Activated naive CD8-positive, alpha-beta T cell treated with anti-CD3 and anti-CD28 coated beads, Interleukin-2, amount 10 ng/mL, durations not matched to agents 7 days and 5 days (primary cell): ENCODE measurements at regions not wholly inside any gene's neighbourhood (a gene's known extent, or its start where the extent isn't known, plus 50 kb on each side); places are given as distances from the start of the nearest gene placed in this dataset.
"Not testable (repeated sequence)": the region's sequence is repeated elsewhere in the genome, so short reads cannot be mapped to it uniquely, and the experiment has no call there.

Source experiments
- ATAC-seq: fragments of 150-1000 bp; cut with Tn5 transposase; one replicate; pipeline ENCODE4 v1.10.0; 2021; ENCODE audit warnings: low read depth, moderate library complexity
- POLR2A ChIA-PET: fragments of 350-600 bp; sonication (Branson Sonifier 250); formaldehyde crosslinking; loops from one replicate; lab custom pipeline; 2021; ENCODE audit warnings: antibody characterized with exemption; lab: Charles Lee
- DNase-seq: peaks from one replicate; pipeline ENCODE4 v3.0.0; 2021
- H3K27ac Mint-ChIP-seq: one replicate; pipeline ENCODE4 v1.8.0; 2022; ENCODE audit warnings: mild to moderate bottlenecking, mixed read lengths
- H3K27me3 Mint-ChIP-seq: one replicate; pipeline ENCODE4 v1.8.0; 2022; ENCODE audit warnings: mild to moderate bottlenecking, moderate library complexity, mixed read lengths
- H3K36me3 Mint-ChIP-seq: one replicate; pipeline ENCODE4 v1.8.0; 2021; ENCODE audit warnings: mild to moderate bottlenecking, mixed read lengths
- H3K4me1 Mint-ChIP-seq: one replicate; pipeline ENCODE4 v1.8.0; 2021; ENCODE audit warnings: mixed read lengths
- H3K4me3 Mint-ChIP-seq: one replicate; pipeline ENCODE4 v1.8.0; 2022; ENCODE audit warnings: mild to moderate bottlenecking, moderate library complexity, mixed read lengths
- H3K9me3 Mint-ChIP-seq: one replicate; pipeline ENCODE4 v1.8.0; 2021; ENCODE audit warnings: mixed read lengths

DNA sequence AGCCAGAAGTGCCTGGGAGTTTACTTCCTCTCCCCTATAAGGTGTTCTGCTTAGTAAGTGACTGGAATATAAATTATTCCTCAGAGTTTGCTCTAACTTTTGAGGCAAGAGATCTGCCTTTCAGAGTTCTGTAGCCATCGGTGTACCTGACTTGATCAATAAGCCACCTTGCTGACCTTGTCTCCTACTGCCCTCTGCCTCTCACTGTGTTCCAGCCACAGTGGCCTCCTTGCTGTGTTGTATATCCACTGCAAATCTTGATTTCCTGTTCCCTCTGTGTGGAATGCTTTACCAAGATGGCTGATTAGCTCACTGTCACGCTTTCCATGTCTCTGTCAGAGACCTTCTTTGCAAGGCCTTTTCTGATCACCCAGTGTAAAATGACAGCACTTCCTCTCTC is 442.4 kb downstream of the SQOR start:
- H3K9me3 Mint-ChIP-seq = no peaks in the 10 kb centered on the region
- no peaks in the 10 kb centered on the region for H3K27me3 Mint-ChIP-seq
- ATAC-seq = no peak
- no peak overlapping the region for H3K27ac Mint-ChIP-seq
- POLR2A ChIA-PET = no interaction called here
- no peaks in the 10 kb centered on the region for H3K36me3 Mint-ChIP-seq
- DNase-seq = no peak
- H3K4me1 Mint-ChIP-seq = no peaks in the 10 kb centered on the region
- H3K4me3 Mint-ChIP-seq = no peak overlapping the region

DNA sequence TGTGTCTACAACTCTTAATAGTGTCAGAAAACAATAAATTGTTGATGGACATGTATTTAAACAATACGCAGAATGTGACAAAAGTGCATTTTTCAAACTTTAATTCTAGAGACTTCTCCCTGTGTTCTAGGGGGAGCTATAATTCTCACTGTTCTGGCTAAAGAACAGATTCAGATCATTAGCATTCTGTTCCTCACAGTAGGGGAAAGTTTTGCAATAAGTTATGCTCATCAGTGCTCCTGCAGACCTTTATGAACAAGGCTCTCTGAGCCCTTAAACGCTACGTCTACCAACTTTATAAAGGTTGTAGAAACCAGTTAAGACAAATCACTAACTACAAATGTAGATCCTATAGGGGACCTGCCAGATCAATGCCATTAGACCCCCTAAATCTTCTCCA is 444.2 kb downstream of the SQOR start:
- Mint-ChIP-seq H3K9me3 (no peaks in the 10 kb centered on the region), H3K27ac (no peak overlapping the region), H3K4me3 (no peak overlapping the region), H3K4me1 (no peaks in the 10 kb centered on the region), H3K36me3 (no peaks in the 10 kb centered on the region), H3K27me3 (no peaks in the 10 kb centered on the region)
- no peak for DNase-seq
- ATAC-seq = no peak
- POLR2A ChIA-PET = no interaction called here

DNA sequence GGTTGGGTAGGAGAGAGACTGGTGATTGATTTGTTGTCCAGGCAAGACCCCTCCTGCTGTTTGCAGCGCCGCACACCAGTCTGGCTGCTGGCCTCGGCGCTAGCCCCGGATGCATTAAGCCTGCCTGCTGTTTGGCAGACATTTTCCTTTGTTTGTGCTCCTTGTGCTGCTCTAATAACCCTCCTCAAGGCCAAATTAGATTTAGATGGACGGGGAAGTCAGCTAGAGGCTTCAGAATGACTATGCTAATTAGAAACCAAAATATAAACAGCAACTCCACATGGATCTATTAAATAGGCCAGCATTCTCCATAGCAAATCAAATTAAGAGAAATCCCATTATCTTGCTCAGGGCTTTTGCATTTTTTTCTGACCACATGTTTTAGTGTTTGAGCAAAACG is 445.2 kb downstream of the SQOR start:
- Mint-ChIP-seq H3K36me3 (no peaks in the 10 kb centered on the region), H3K4me1 (no peaks in the 10 kb centered on the region), H3K4me3 (no peak overlapping the region), H3K9me3 (no peaks in the 10 kb centered on the region), H3K27me3 (no peaks in the 10 kb centered on the region), H3K27ac (no peak overlapping the region)
- no peak for ATAC-seq
- POLR2A ChIA-PET = no interaction called here
- no peak for DNase-seq

DNA sequence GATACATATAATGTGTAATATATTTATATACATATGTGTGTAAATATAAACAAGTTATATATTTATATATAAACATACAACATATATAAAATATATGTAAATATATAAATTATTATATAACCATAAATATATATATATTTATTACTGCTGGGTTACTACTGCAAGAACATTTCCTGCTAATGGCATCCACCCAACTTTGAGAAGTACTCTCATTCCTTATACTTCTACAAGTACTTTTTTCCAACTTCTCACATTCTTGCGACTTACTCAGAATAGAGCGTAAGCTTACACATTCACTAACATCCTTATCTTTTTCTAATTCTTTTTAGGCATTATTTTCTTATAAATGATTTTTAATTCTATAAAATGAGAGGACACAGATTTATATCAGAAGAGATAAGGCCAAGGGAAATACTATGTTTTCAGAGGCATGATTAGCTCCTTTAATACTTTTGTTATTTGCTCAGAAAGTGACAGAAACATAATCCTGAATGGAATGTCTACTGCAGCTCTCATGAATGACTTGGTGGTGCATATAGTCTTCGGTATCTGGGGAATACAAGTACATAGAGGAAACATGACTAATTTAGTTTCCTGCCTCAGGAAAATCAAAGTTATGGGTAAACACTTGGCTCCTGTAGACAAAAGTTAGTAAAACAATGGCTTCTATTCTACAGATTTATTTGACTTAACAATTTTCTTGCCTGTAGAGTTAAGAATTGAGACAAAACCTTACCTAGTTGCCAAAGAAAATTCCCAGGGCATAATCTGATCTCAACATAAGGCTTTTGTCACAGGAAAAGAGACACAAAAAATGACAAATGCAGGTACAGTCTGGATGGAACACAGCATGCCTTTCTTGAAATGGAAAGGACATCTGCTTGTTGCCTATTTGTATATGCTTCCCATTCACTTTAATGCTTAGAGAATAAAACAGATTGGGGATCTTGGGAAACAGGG is 453.9 kb downstream of the SQOR start:
- POLR2A ChIA-PET = no interaction called here
- no peaks in the 10 kb centered on the region for H3K36me3 Mint-ChIP-seq
- DNase-seq (no peak), ATAC-seq (no peak)
- no peaks in the 10 kb centered on the region for H3K9me3 Mint-ChIP-seq
- H3K4me1 Mint-ChIP-seq = no peaks in the 10 kb centered on the region
- H3K27me3 Mint-ChIP-seq = no peaks in the 10 kb centered on the region
- H3K27ac Mint-ChIP-seq = no peak overlapping the region
- H3K4me3 Mint-ChIP-seq = no peak overlapping the region

DNA sequence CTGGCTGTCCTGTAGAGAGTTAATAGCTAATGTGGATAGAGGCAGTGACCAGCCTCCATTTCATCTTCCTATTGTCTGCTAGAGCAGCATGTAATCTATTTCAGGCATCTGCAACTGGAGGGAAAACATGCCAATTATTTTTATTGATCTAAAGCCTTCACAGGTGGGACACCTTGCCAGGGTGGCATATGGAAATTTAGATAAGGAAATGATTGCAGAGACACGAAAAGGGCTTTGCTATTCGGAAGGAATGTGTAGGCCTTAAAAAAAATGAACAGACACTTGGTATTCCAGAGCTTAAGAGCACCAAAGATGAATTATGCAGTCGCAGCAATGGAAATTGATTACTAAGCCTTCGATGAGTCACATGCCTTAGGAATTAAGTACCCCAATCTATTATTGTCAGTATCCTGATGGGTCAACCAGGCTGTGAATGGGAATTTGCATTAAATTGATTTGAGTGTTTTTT is 454.7 kb downstream of the SQOR start:
- Mint-ChIP-seq H3K4me1 (no peaks in the 10 kb centered on the region), H3K4me3 (no peak overlapping the region), H3K9me3 (no peaks in the 10 kb centered on the region), H3K27ac (no peak overlapping the region), H3K36me3 (no peaks in the 10 kb centered on the region), H3K27me3 (no peaks in the 10 kb centered on the region)
- POLR2A ChIA-PET = no interaction called here
- no peak for DNase-seq
- no peak for ATAC-seq

DNA sequence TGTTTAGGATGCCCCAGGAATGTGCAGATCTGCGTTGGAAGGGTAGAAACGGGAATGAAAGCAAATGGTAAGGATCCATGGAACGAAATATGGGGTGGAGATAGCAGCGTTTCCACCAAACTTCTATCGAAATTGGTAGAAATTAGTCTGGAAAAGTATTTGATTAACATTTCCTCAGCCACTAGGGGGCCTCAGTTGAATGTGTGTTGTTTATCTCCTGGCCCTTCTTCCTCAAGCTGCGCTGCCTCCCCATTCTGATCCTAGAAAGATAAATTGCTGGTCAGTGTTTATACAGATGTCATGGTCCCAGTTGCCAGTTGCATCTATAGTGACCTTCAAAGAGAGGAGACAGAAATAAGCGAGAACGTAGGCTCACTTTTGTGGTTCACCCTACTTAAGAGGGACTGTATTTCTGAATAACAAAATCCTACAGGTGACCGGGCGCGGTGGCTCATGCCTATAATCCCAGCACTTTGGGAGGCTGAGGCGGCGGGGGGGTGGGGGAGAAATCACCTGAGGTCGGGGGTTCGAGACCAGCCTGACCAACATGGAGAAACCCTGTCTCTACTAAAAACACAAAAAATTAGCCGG is 457.1 kb downstream of the SQOR start:
- POLR2A ChIA-PET = no interaction called here
- DNase-seq = no peak
- Mint-ChIP-seq H3K27me3 (no peaks in the 10 kb centered on the region), H3K36me3 (no peaks in the 10 kb centered on the region), H3K4me3 (no peak overlapping the region), H3K27ac (no peak overlapping the region), H3K4me1 (no peaks in the 10 kb centered on the region), H3K9me3 (no peaks in the 10 kb centered on the region)
- no peak for ATAC-seq

DNA sequence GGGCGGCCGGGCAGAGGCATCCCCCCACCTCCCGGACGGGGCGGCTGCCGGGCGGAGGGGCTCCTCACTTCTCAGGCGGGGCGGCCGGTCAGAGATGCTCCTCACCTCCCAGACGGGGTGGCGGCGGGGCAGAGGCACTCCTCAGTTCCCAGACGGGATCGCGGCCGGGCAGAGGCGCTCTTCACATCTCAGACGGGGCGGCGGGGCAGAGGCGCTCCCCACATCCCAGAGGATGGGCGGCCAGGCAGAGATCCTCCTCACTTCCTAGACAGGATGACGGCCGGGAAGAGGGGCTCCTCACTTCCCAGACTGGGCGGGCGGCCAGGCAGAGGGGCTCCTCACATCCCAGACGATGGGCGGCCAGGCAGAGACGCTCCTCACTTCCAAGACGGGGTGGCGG is 463.2 kb downstream of the SQOR start:
- H3K4me1 Mint-ChIP-seq, H3K36me3 Mint-ChIP-seq, POLR2A ChIA-PET, ATAC-seq, H3K27ac Mint-ChIP-seq, DNase-seq, H3K27me3 Mint-ChIP-seq, H3K9me3 Mint-ChIP-seq, H3K4me3 Mint-ChIP-seq: not testable (repeated sequence)

DNA sequence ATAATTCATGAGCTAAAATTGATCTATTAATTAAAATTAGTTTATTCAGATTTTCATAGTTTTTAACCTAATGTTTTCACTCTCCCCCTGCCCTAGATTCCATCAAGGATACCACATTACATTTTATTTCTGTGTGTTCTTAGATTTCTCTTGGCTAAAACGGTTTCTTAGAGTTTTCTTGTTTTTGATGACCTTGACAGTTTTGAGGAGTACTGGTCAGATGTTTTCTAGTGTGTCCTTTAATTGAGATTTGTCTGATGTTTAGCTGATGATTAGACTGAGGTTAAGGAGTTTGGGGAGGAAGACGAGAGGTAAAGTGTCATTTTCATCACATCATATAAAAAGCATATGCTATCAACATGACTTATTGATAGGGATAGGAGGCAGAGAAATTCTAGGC is 475.9 kb downstream of the SQOR start:
- Mint-ChIP-seq H3K4me3 (no peak overlapping the region), H3K27me3 (no peaks in the 10 kb centered on the region), H3K27ac (no peak overlapping the region), H3K36me3 (no peaks in the 10 kb centered on the region), H3K9me3 (no peaks in the 10 kb centered on the region), H3K4me1 (no peaks in the 10 kb centered on the region)
- POLR2A ChIA-PET = no interaction called here
- ATAC-seq = no peak
- DNase-seq = no peak

DNA sequence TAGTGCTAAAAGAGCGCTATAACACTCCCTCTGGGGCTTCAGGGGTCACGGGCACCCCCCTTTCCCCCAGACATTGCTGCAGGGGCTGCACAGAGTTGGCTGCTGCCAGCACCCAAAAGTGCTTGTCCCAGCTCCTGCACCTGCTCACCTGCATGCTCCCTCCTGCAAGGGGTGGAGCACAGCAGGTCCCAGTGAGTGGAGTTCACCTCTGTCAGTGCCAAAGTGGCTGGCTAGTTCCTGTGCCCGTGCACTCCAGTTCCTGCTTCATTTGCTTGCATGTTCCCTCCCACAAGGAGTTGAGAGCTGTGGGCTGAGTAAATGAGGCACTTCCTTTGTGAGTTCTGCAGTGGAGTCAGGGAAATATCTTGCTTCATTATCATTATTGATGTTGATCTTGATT is 476.9 kb downstream of the SQOR start:
- ATAC-seq (no peak), DNase-seq (no peak)
- Mint-ChIP-seq H3K9me3 (no peaks in the 10 kb centered on the region), H3K36me3 (no peaks in the 10 kb centered on the region), H3K4me1 (no peaks in the 10 kb centered on the region), H3K4me3 (no peak overlapping the region), H3K27ac (no peak overlapping the region), H3K27me3 (no peaks in the 10 kb centered on the region)
- POLR2A ChIA-PET = no interaction called here

DNA sequence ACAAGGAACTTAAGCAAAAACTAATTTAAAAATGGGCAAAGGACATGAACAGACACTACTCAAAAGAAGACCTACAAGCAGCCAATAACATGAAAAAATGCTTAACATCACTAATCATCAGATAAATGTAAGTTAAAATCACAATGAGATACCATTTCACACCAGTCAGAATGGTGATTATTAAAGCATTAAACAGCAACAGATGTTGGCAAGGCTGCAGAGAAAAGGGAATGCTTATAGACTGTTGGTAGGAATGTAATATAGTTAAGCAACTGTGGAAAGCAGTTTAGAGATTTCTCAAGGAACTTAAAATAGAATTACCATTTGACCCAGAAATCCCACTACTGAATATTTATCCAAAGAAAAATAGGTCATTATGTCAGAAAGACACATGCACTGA is 482.2 kb downstream of the SQOR start:
- H3K36me3 Mint-ChIP-seq = no peaks in the 10 kb centered on the region
- H3K4me1 Mint-ChIP-seq = no peaks in the 10 kb centered on the region
- POLR2A ChIA-PET = no interaction called here
- H3K4me3 Mint-ChIP-seq = no peak overlapping the region
- no peaks in the 10 kb centered on the region for H3K9me3 Mint-ChIP-seq
- no peak for DNase-seq
- no peak for ATAC-seq
- no peaks in the 10 kb centered on the region for H3K27me3 Mint-ChIP-seq
- no peak overlapping the region for H3K27ac Mint-ChIP-seq

DNA sequence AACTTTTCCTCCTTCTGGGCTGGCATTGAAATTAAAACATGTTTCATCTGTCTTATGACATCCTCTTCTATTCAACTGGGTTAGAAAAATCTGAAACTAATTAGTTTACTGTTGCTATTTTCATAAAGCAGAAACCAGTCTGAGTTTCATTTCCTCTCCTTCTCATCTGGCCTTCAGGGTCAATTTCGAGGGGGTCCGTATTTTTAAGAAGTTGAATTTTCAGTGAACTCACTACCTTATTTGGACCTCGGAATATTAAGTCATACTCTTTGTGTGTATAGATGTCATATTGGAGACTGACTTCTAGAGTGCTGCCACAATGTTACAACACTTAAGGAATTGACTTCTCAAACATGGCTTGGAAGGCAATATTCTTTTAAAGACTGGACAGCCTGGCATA is 485.9 kb downstream of the SQOR start:
- ATAC-seq (no peak), DNase-seq (no peak)
- Mint-ChIP-seq H3K4me1 (no peaks in the 10 kb centered on the region), H3K9me3 (peaks cover 3% of the 10 kb centered on the region), H3K36me3 (no peaks in the 10 kb centered on the region), H3K4me3 (no peak overlapping the region), H3K27me3 (no peaks in the 10 kb centered on the region), H3K27ac (no peak overlapping the region)
- POLR2A ChIA-PET = no interaction called here

DNA sequence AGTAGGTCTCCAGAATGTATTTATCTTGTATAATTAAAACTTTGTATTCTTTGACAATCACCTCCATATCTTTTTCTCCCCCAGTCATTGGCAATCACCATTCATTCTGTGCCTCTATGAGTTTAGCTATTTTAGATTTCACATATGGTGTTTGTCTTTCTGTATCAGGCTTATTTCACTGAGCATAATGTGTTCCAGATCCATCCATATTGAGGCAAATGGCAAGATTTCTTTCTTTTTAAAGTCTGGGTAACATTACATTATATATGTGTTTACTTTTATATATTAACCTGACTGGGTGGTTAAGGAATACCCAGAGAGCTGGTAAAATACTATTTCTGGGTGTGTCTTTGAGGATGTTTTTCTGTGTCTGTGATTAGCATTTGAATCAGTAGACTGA is 486.6 kb downstream of the SQOR start:
- Mint-ChIP-seq H3K27me3 (no peaks in the 10 kb centered on the region), H3K36me3 (no peaks in the 10 kb centered on the region), H3K27ac (no peak overlapping the region), H3K9me3 (peaks cover 3% of the 10 kb centered on the region), H3K4me3 (no peak overlapping the region), H3K4me1 (no peaks in the 10 kb centered on the region)
- ATAC-seq (no peak), DNase-seq (no peak)
- POLR2A ChIA-PET = no interaction called here

DNA sequence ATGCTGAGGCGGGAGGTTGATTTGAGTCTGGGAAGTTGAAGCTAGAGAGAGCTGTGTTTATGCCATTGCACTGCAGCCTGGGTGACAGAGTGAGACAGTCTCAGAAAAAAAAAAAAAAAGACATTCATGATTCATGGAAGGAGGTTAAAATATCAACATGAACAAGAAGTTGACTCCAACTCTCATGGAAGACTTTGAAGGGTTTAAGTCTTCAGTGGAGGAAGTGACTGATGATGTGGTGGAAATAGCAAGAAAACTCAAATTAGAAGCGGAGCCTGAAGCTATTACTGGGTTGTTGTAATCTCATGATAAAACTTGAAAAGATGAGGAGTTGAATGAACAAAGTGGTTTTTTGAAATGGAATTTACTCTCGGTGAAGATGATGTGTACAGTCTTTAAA is 491.8 kb downstream of the SQOR start:
- POLR2A ChIA-PET = no interaction called here
- ATAC-seq (no peak), DNase-seq (no peak)
- H3K4me3 Mint-ChIP-seq = no peak overlapping the region
- peaks cover 6% of the 10 kb centered on the region for H3K9me3 Mint-ChIP-seq
- no peaks in the 10 kb centered on the region for H3K36me3 Mint-ChIP-seq
- no peaks in the 10 kb centered on the region for H3K27me3 Mint-ChIP-seq
- H3K4me1 Mint-ChIP-seq = no peaks in the 10 kb centered on the region
- no peak overlapping the region for H3K27ac Mint-ChIP-seq

DNA sequence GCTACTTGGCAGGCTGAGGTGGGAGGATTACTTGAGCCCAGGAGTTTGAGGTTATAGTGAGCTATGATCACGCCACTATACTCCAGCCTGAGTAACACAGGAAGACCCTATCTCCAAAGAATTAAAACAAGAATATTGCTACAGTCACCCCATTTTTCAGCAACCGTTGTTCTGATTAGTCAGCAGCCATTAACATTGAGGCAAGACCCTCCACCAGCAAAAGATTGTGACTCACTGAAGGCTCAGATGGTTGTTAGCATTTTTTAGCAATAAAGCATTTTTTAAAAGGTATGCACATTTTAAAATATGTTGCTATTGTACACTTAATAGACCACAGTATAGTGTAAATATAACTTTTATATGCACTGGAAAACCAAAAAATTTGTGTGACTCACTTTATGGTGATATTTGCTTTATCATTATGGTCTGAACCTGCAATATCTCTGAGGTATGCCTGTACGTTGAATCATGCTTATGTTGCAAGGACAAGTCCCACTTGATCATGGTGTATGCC is 492.6 kb downstream of the SQOR start:
- Mint-ChIP-seq H3K36me3 (no peaks in the 10 kb centered on the region), H3K27me3 (no peaks in the 10 kb centered on the region), H3K9me3 (peaks cover 9% of the 10 kb centered on the region), H3K4me1 (no peaks in the 10 kb centered on the region), H3K27ac (no peak overlapping the region), H3K4me3 (no peak overlapping the region)
- ATAC-seq = no peak
- POLR2A ChIA-PET = no interaction called here
- DNase-seq = no peak
